Neural crest cell (in vitro differentiated cells): ENCODE measurements at regions not wholly inside any gene's neighbourhood (a gene's known extent, or its start where the extent isn't known, plus 50 kb on each side); places are given as distances from the start of the nearest gene placed in this dataset.
"Not testable (repeated sequence)": the region's sequence is repeated elsewhere in the genome, so short reads cannot be mapped to it uniquely, and the experiment has no call there.

Experiments used
- DNase-seq: peaks from one replicate; pipeline ENCODE4 v3.0.0; 2021; ENCODE audit warnings: low read depth, mixed read lengths, low spot score
- H3K27ac Mint-ChIP-seq: one replicate; pipeline ENCODE4 v1.8.0; 2021; ENCODE audit warnings: mild to moderate bottlenecking, mixed read lengths; ENCODE audit not compliant: unreplicated experiment
- H3K27me3 Mint-ChIP-seq: 2 replicates; pipeline ENCODE4 v1.8.0; 2021; ENCODE audit warnings: low read depth, mild to moderate bottlenecking, mixed read lengths
- H3K36me3 Mint-ChIP-seq: 2 replicates; pipeline ENCODE4 v1.8.0; 2021; ENCODE audit warnings: low read depth, mild to moderate bottlenecking, mixed read lengths
- H3K4me1 Mint-ChIP-seq: 2 replicates; pipeline ENCODE4 v1.8.0; 2021; ENCODE audit warnings: mixed read lengths
- H3K4me3 Mint-ChIP-seq: one replicate; pipeline ENCODE4 v1.8.0; 2021; ENCODE audit warnings: mild to moderate bottlenecking, mixed read lengths
- H3K9me3 Mint-ChIP-seq: 2 replicates; pipeline ENCODE4 v1.8.0; 2021; ENCODE audit warnings: mixed read lengths
- CTCF ChIP-seq: fragments of 200-600 bp; sonication (generic); conservative IDR thresholded peaks from 2 replicates; pipeline ENCODE4 v1.5.0; 2021; ENCODE audit warnings: antibody characterized with exemption, mild to moderate bottlenecking

- Mint-ChIP-seq H3K27me3 (no peaks in the 10 kb centered on the region), H3K4me3 (no peak overlapping the region), H3K36me3 (no peaks in the 10 kb centered on the region)
Observed at GRCh38 chr10:7108141-7108540, 302.7 kb downstream of the SFMBT2 start.

GRCh38 chr10:7107285-7107684 is 303.5 kb downstream of the SFMBT2 start:
- Mint-ChIP-seq H3K36me3 (no peaks in the 10 kb centered on the region), H3K4me3 (no peak overlapping the region), H3K27ac (no peak overlapping the region), H3K9me3 (peaks cover 9% of the 10 kb centered on the region), H3K27me3 (no peaks in the 10 kb centered on the region), H3K4me1 (no peaks in the 10 kb centered on the region)
- DNase-seq, result no peak
- no peak for TF ChIP-seq CTCF

More at GRCh38 chr10:7108141-7108540, 302.7 kb downstream of the SFMBT2 start:
- TF ChIP-seq CTCF, result no peak
- H3K27ac Mint-ChIP-seq, result no peak overlapping the region
- DNase-seq, result no peak
- peaks cover 9% of the 10 kb centered on the region for H3K9me3 Mint-ChIP-seq
- H3K4me1 Mint-ChIP-seq, result no peaks in the 10 kb centered on the region

- H3K27me3 Mint-ChIP-seq, H3K4me1 Mint-ChIP-seq, H3K36me3 Mint-ChIP-seq, DNase-seq, H3K27ac Mint-ChIP-seq, H3K4me3 Mint-ChIP-seq, H3K9me3 Mint-ChIP-seq: not testable (repeated sequence)
Observed at GRCh38 chr10:7104379-7104778, 306.5 kb downstream of the SFMBT2 start.

GRCh38 chr10:7102557-7103349 is 308.1 kb downstream of the SFMBT2 start:
- Mint-ChIP-seq H3K4me1 (no peaks in the 10 kb centered on the region), H3K36me3 (no peaks in the 10 kb centered on the region), H3K4me3 (no peak overlapping the region), H3K9me3 (peaks cover 7% of the 10 kb centered on the region), H3K27ac (no peak overlapping the region), H3K27me3 (no peaks in the 10 kb centered on the region)
- DNase-seq, result no peak
- TF ChIP-seq CTCF, result no peak

- no peak for TF ChIP-seq CTCF
- Mint-ChIP-seq H3K4me3 (no peak overlapping the region), H3K4me1 (no peaks in the 10 kb centered on the region), H3K27ac (no peak overlapping the region), H3K27me3 (no peaks in the 10 kb centered on the region), H3K36me3 (no peaks in the 10 kb centered on the region), H3K9me3 (peaks cover 4% of the 10 kb centered on the region)
- no peak for DNase-seq
Observed at GRCh38 chr10:7102084-7102483, 308.8 kb downstream of the SFMBT2 start.

GRCh38 chr10:7101451-7101850 is 309.4 kb downstream of the SFMBT2 start:
- DNase-seq, result no peak
- no peaks in the 10 kb centered on the region for H3K27me3 Mint-ChIP-seq

More at GRCh38 chr10:7101451-7101850, 309.4 kb downstream of the SFMBT2 start:
- H3K9me3 Mint-ChIP-seq, result peaks cover 4% of the 10 kb centered on the region
- H3K4me3 Mint-ChIP-seq, result no peak overlapping the region
- H3K36me3 Mint-ChIP-seq, result no peaks in the 10 kb centered on the region
- no peaks in the 10 kb centered on the region for H3K4me1 Mint-ChIP-seq
- no peak overlapping the region for H3K27ac Mint-ChIP-seq
- TF ChIP-seq CTCF, result no peak
